GM23338 (cell line): ENCODE measurements at regions not wholly inside any gene's neighbourhood (a gene's known extent, or its start where the extent isn't known, plus 50 kb on each side); places are given as distances from the start of the nearest gene placed in this dataset.

Experiments used
- ATAC-seq: fragments of 200-7000 bp; cut with Tn5 transposase; 3 replicates; pipeline ENCODE4 v1.9.1; 2020
- DNase-seq: peaks from one replicate; pipeline ENCODE4 v3.0.0-alpha.2; 2015; ENCODE audit warnings: low spot score
- H2AFZ ChIP-seq: fragments of 200-600 bp; sonication (generic); 2 replicates; pipeline ENCODE4 v1.8.0; 2016; ENCODE audit warnings: antibody characterized with exemption, mild to moderate bottlenecking, moderate library complexity
- H3F3A ChIP-seq: fragments of 200-600 bp; sonication (generic); replicated peaks from 2 replicates; pipeline ENCODE4 v1.8.0; 2017; ENCODE audit warnings: antibody characterized with exemption, mixed run types, low read depth
- H3K27ac ChIP-seq: fragments of 200-600 bp; sonication (generic); 2 replicates; pipeline ENCODE4 v1.6.1; 2016; ENCODE audit warnings: low read depth
- H3K27me3 ChIP-seq: fragments of 200-600 bp; sonication (generic); 2 replicates; pipeline ENCODE4 v1.8.0; 2016; ENCODE audit warnings: mild to moderate bottlenecking, mixed run types, moderate library complexity; ENCODE audit not compliant: insufficient read depth
- H3K36me3 ChIP-seq: fragments of 200-600 bp; sonication (generic); 2 replicates; pipeline ENCODE4 v1.8.0; 2016; ENCODE audit warnings: mild to moderate bottlenecking; ENCODE audit not compliant: insufficient read depth
- H3K4me1 ChIP-seq: fragments of 200-600 bp; sonication (generic); 2 replicates; pipeline ENCODE4 v1.8.0; 2016; ENCODE audit warnings: mild to moderate bottlenecking, moderate library complexity; ENCODE audit not compliant: insufficient read depth
- H3K4me2 ChIP-seq: fragments of 200-600 bp; sonication (generic); 2 replicates; pipeline ENCODE4 v1.7.1; 2017; ENCODE audit warnings: mixed run types
- H3K4me3 ChIP-seq: fragments of 200-600 bp; sonication (generic); 2 replicates; pipeline ENCODE4 v1.6.1; 2016; ENCODE audit warnings: mixed run types
- H3K79me2 ChIP-seq: fragments of 200-600 bp; sonication (generic); replicated peaks from 2 replicates; pipeline ENCODE4 v1.8.0; 2017; ENCODE audit warnings: mild to moderate bottlenecking; ENCODE audit not compliant: insufficient read depth
- H3K9me2 ChIP-seq: fragments of 200-600 bp; sonication (generic); 2 replicates; pipeline ENCODE4 v1.8.0; 2017; ENCODE audit not compliant: insufficient read depth
- H4K20me1 ChIP-seq: fragments of 200-600 bp; sonication (generic); replicated peaks from 2 replicates; pipeline ENCODE4 v1.8.0; 2017; ENCODE audit warnings: mild to moderate bottlenecking; ENCODE audit not compliant: insufficient read depth
- H3K27ac Mint-ChIP-seq: 2 replicates; pipeline ENCODE4 v1.8.0; 2020; ENCODE audit warnings: inconsistent platforms, mild to moderate bottlenecking, moderate library complexity, mixed read lengths
- H3K27me3 Mint-ChIP-seq: 3 replicates; pipeline ENCODE4 v1.8.0; 2022; ENCODE audit warnings: low read depth, mild to moderate bottlenecking, moderate library complexity, mixed read lengths, inconsistent platforms; ENCODE audit not compliant: insufficient read depth, poor library complexity
- H3K36me3 Mint-ChIP-seq: 3 replicates; pipeline ENCODE4 v1.8.0; 2021; ENCODE audit warnings: low read depth, mild to moderate bottlenecking, inconsistent platforms, moderate library complexity, mixed read lengths
- H3K4me1 Mint-ChIP-seq: 3 replicates; pipeline ENCODE4 v1.8.0; 2020; ENCODE audit warnings: mild to moderate bottlenecking, inconsistent platforms, mixed read lengths
- H3K4me3 Mint-ChIP-seq: 3 replicates; pipeline ENCODE4 v1.8.0; 2021; ENCODE audit warnings: moderate library complexity, mild to moderate bottlenecking, inconsistent platforms, mixed read lengths
- H3K9me3 Mint-ChIP-seq: 3 replicates; pipeline ENCODE4 v1.8.0; 2020; ENCODE audit warnings: moderate library complexity, mild to moderate bottlenecking, inconsistent platforms, mixed read lengths
- CREB1 ChIP-seq: fragments of 250-450 bp; sonication (Bioruptor Pico); IDR thresholded peaks from 2 replicates; pipeline ENCODE4 v1.5.0; 2020; ENCODE audit warnings: low read depth, mild to moderate bottlenecking, moderate library complexity
- CTCF ChIP-seq, 2 experiments: fragments of 200-600 bp in 1 of 2; sonication (generic) in 1 of 2; conservative IDR thresholded peaks; 2 replicates each; pipeline versions ENCODE4 v1.5.1 to v1.6.1; 2016 to 2017; ENCODE audit warnings: antibody characterized with exemption in 2 of 2, low read depth in 2 of 2, mild to moderate bottlenecking in 2 of 2, moderate library complexity in 1 of 2
- ETS1 ChIP-seq: IDR thresholded peaks from 2 replicates; pipeline ENCODE4 v1.6.1; 2016; ENCODE audit warnings: antibody characterized with exemption
- EZH2 ChIP-seq: fragments of 200-600 bp; sonication (generic); IDR thresholded peaks from one replicate; pipeline ENCODE4 v1.8.0; 2017; ENCODE audit warnings: antibody characterized with exemption, mild to moderate bottlenecking, low read depth; ENCODE audit not compliant: unreplicated experiment
- EZH2phosphoT487 ChIP-seq: fragments of 200-600 bp; sonication (generic); IDR thresholded peaks from one replicate; pipeline ENCODE4 v1.8.1; 2018; ENCODE audit warnings: antibody characterized with exemption; ENCODE audit not compliant: unreplicated experiment
- JUNB ChIP-seq: IDR thresholded peaks from one replicate; pipeline ENCODE4 v1.6.1; 2016; ENCODE audit warnings: antibody characterized with exemption; ENCODE audit not compliant: unreplicated experiment
- NANOG ChIP-seq: IDR thresholded peaks from 2 replicates; pipeline ENCODE4 v1.6.1; 2016; ENCODE audit warnings: antibody characterized with exemption, borderline replicate concordance
- POLR2AphosphoS5 ChIP-seq: IDR thresholded peaks from 2 replicates; pipeline ENCODE4 v1.6.1; 2016; ENCODE audit warnings: antibody characterized with exemption, low read depth
- STAT1 ChIP-seq: IDR thresholded peaks from one replicate; pipeline ENCODE4 v1.6.1; 2016; ENCODE audit warnings: antibody characterized with exemption; ENCODE audit not compliant: unreplicated experiment
- ZNF114 ChIP-seq: fragments of 250-450 bp; sonication (Bioruptor Pico); IDR thresholded peaks from 2 replicates; pipeline ENCODE4 v1.5.0; 2020; ENCODE audit warnings: mild to moderate bottlenecking, moderate library complexity
- TF ChIP-seq, protein P1 (sequence below): fragments of 250-450 bp; sonication (Bioruptor Pico); IDR thresholded peaks from 2 replicates; pipeline ENCODE4 v1.5.0; 2020; ENCODE audit warnings: mild to moderate bottlenecking, moderate library complexity

DNA sequence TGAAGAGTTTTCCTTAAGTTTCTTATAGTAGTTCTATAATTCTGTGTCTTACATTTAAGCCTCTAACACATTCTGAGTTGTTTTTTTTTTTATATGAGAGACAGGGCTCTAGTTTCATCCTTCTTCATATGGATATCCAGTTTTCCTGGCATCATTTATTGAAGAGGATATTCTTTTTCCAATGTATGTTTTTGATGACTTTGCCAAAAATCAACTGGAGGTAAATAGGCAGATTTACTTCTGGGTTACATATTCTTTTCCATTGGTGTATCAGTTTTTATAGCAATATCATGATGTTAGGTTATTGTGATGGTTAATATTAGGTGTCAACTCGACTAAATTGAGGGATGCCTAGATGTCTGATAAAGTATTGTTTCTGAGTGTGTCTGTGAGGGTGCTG is 650.7 kb upstream of the GRID2 start:
- no peak overlapping the region for H3K4me2 ChIP-seq
- no peaks in the 10 kb centered on the region for H3K27me3 ChIP-seq
- Mint-ChIP-seq H3K9me3 (peaks cover 3% of the 10 kb centered on the region; the same call in 1 of the 3 replicates), H3K4me1 (peaks cover 10% of the 10 kb centered on the region), H3K36me3 (peaks cover 28% of the 10 kb centered on the region), H3K27ac (no peak overlapping the region), H3K27me3 (no peaks in the 10 kb centered on the region), H3K4me3 (no peak overlapping the region)
- DNase-seq: no peak
- H3K27ac ChIP-seq: no peak overlapping the region
- no peaks in the 10 kb centered on the region for H4K20me1 ChIP-seq
- no peaks in the 10 kb centered on the region for H3K79me2 ChIP-seq
- no peak overlapping the region for H2AFZ ChIP-seq
- ATAC-seq: no peak
- H3K9me2 ChIP-seq: peaks cover 5% of the 10 kb centered on the region; the same call in 1 of the 2 replicates
- H3F3A ChIP-seq: no peaks in the 10 kb centered on the region
- no peak for TF ChIP-seq CTCF (conservative IDR thresholded peaks at IDR 0.05; ENCODE audit: low read depth in 2 of 2)
- TF ChIP-seq ETS1: no peak
- TF ChIP-seq ZNF114 (CRISPR knock-in tag): no peak
- TF ChIP-seq NANOG: no peak
- TF ChIP-seq JUNB: no peak
- TF ChIP-seq POLR2AphosphoS5: no peak
- no peak for TF ChIP-seq EZH2
- no peak overlapping the region for H3K4me3 ChIP-seq
- no peaks in the 10 kb centered on the region for H3K4me1 ChIP-seq
- H3K36me3 ChIP-seq: peaks cover 3% of the 10 kb centered on the region; the same call in 1 of the 2 replicates

- no peak for ATAC-seq
- TF ChIP-seq POLR2AphosphoS5 (no peak), EZH2 (no peak), CTCF (conservative IDR thresholded peaks at IDR 0.05; ENCODE audit: low read depth in 2 of 2) (no peak), STAT1 (no peak), EZH2phosphoT487 (no peak), CREB1 (CRISPR knock-in tag) (no peak), JUNB (no peak)
- TF ChIP-seq, protein P1, sequence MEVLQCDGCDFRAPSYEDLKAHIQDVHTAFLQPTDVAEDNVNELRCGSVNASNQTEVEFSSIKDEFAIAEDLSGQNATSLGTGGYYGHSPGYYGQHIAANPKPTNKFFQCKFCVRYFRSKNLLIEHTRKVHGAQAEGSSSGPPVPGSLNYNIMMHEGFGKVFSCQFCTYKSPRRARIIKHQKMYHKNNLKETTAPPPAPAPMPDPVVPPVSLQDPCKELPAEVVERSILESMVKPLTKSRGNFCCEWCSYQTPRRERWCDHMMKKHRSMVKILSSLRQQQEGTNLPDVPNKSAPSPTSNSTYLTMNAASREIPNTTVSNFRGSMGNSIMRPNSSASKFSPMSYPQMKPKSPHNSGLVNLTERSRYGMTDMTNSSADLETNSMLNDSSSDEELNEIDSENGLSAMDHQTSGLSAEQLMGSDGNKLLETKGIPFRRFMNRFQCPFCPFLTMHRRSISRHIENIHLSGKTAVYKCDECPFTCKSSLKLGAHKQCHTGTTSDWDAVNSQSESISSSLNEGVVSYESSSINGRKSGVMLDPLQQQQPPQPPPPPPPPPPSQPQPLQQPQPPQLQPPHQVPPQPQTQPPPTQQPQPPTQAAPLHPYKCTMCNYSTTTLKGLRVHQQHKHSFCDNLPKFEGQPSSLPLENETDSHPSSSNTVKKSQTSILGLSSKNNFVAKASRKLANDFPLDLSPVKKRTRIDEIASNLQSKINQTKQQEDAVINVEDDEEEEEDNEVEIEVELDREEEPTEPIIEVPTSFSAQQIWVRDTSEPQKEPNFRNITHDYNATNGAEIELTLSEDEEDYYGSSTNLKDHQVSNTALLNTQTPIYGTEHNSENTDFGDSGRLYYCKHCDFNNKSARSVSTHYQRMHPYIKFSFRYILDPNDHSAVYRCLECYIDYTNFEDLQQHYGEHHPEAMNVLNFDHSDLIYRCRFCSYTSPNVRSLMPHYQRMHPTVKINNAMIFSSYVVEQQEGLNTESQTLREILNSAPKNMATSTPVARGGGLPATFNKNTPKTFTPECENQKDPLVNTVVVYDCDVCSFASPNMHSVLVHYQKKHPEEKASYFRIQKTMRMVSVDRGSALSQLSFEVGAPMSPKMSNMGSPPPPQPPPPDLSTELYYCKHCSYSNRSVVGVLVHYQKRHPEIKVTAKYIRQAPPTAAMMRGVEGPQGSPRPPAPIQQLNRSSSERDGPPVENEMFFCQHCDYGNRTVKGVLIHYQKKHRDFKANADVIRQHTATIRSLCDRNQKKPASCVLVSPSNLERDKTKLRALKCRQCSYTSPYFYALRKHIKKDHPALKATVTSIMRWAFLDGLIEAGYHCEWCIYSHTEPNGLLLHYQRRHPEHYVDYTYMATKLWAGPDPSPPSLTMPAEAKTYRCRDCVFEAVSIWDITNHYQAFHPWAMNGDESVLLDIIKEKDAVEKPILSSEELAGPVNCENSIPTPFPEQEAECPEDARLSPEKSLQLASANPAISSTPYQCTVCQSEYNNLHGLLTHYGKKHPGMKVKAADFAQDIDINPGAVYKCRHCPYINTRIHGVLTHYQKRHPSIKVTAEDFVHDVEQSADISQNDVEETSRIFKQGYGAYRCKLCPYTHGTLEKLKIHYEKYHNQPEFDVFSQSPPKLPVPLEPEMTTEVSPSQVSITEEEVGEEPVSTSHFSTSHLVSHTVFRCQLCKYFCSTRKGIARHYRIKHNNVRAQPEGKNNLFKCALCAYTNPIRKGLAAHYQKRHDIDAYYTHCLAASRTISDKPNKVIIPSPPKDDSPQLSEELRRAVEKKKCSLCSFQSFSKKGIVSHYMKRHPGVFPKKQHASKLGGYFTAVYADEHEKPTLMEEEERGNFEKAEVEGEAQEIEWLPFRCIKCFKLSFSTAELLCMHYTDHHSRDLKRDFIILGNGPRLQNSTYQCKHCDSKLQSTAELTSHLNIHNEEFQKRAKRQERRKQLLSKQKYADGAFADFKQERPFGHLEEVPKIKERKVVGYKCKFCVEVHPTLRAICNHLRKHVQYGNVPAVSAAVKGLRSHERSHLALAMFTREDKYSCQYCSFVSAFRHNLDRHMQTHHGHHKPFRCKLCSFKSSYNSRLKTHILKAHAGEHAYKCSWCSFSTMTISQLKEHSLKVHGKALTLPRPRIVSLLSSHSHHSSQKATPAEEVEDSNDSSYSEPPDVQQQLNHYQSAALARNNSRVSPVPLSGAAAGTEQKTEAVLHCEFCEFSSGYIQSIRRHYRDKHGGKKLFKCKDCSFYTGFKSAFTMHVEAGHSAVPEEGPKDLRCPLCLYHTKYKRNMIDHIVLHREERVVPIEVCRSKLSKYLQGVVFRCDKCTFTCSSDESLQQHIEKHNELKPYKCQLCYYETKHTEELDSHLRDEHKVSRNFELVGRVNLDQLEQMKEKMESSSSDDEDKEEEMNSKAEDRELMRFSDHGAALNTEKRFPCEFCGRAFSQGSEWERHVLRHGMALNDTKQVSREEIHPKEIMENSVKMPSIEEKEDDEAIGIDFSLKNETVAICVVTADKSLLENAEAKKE: no peak
Observed at GRCh38 chr4:91681091-91681490, 622.7 kb upstream of the GRID2 start.

More at GRCh38 chr4:91681091-91681490, 622.7 kb upstream of the GRID2 start:
- peaks cover 10% of the 10 kb centered on the region; the same call in 1 of the 2 replicates for H3K9me2 ChIP-seq
- peaks cover 25% of the 10 kb centered on the region for H3K9me3 Mint-ChIP-seq
- no peaks in the 10 kb centered on the region for H3K4me1 ChIP-seq
- no peak overlapping the region for H3K4me3 ChIP-seq
- H3K4me2 ChIP-seq: no peak overlapping the region
- no peaks in the 10 kb centered on the region for H3K36me3 ChIP-seq
- no peak overlapping the region for H3K27ac ChIP-seq
- no peak overlapping the region for H3K27ac Mint-ChIP-seq
- no peaks in the 10 kb centered on the region for H3F3A ChIP-seq
- H3K36me3 Mint-ChIP-seq: peaks cover 26% of the 10 kb centered on the region; the same call in 2 of the 3 replicates
- no peaks in the 10 kb centered on the region for H3K4me1 Mint-ChIP-seq
- no peaks in the 10 kb centered on the region for H3K79me2 ChIP-seq
- no peak overlapping the region for H2AFZ ChIP-seq
- H3K27me3 ChIP-seq: no peaks in the 10 kb centered on the region
- no peaks in the 10 kb centered on the region for H3K27me3 Mint-ChIP-seq
- H4K20me1 ChIP-seq: no peaks in the 10 kb centered on the region
- no peak overlapping the region for H3K4me3 Mint-ChIP-seq
- no peak for DNase-seq
